ENCODE measurements at regions not wholly inside any gene's neighbourhood (a gene's known extent, or its start where the extent isn't known, plus 50 kb on each side); places are given as distances from the start of the nearest gene placed in this dataset.

GRCh38 chr9:103522409-103522808, 527.3 kb downstream of the CYLC2 start:
- Histone ChIP-seq H3K27me3 (ENCODE audit: insufficient read depth, low read depth) (no peaks in the 10 kb centered on the region), H3K27ac (no peak overlapping the region), H3K4me2 (no peak overlapping the region), H3K4me1 (replicated peaks; ENCODE audit: insufficient read depth) (no peaks in the 10 kb centered on the region), H3K79me2 (ENCODE audit: low read depth) (no peaks in the 10 kb centered on the region), H3K36me3 (ENCODE audit: low read depth) (no peaks in the 10 kb centered on the region), H3K9me2 (ENCODE audit: insufficient read depth) (no peaks in the 10 kb centered on the region; the same call in 1 of the 2 replicates), H3K4me3 (no peak overlapping the region), H3K9me3 (ENCODE audit: insufficient read depth, low read depth) (no peaks in the 10 kb centered on the region), H3F3A (ENCODE audit: insufficient read depth, low read depth) (no peaks in the 10 kb centered on the region), H2AFZ (no peak overlapping the region), H4K20me1 (ENCODE audit: insufficient read depth) (no peaks in the 10 kb centered on the region)
- DNase-seq = no peak
- TF ChIP-seq EZH2 (IDR thresholded peaks at IDR 0.05; ENCODE audit: low read depth) (no peak), CTCF (conservative IDR thresholded peaks at IDR 0.05) (no peak)
- ChIA-PET POLR2A (ENCODE audit: unreplicated experiment) (no interaction called here), CTCF (no interaction called here)
- no TSS peak for BruUV-seq (replicated peaks)
- intact Hi-C loops (cut with micrococcal nuclease; ENCODE audit: unreplicated experiment) = no loop called here

GRCh38 chr9:103530934-103531333, 535.8 kb downstream of the CYLC2 start:
- no peaks in the 10 kb centered on the region for H3K27me3 ChIP-seq (ENCODE audit: insufficient read depth, low read depth)
- TF ChIP-seq EZH2 (IDR thresholded peaks at IDR 0.05; ENCODE audit: low read depth) (no peak), CTCF (conservative IDR thresholded peaks at IDR 0.05) (no peak)
- no peak overlapping the region for H3K4me2 ChIP-seq
- H3K79me2 ChIP-seq (ENCODE audit: low read depth) = no peaks in the 10 kb centered on the region
- no peaks in the 10 kb centered on the region for H3K9me3 ChIP-seq (ENCODE audit: insufficient read depth, low read depth)
- H3K36me3 ChIP-seq (ENCODE audit: low read depth) = no peaks in the 10 kb centered on the region
- no peak overlapping the region for H2AFZ ChIP-seq
- no peak for DNase-seq
- ChIA-PET CTCF (no interaction called here), POLR2A (ENCODE audit: unreplicated experiment) (no interaction called here)
- no peak overlapping the region for H3K4me3 ChIP-seq
- no peaks in the 10 kb centered on the region for H4K20me1 ChIP-seq (ENCODE audit: insufficient read depth)
- no peaks in the 10 kb centered on the region for H3K9me2 ChIP-seq (ENCODE audit: insufficient read depth)
- no TSS peak for BruUV-seq (replicated peaks)
- H3F3A ChIP-seq (ENCODE audit: insufficient read depth, low read depth) = no peaks in the 10 kb centered on the region
- H3K4me1 ChIP-seq (replicated peaks; ENCODE audit: insufficient read depth) = no peaks in the 10 kb centered on the region
- intact Hi-C loops (cut with micrococcal nuclease; ENCODE audit: unreplicated experiment) = no loop called here
- no peak overlapping the region for H3K27ac ChIP-seq

DNA sequence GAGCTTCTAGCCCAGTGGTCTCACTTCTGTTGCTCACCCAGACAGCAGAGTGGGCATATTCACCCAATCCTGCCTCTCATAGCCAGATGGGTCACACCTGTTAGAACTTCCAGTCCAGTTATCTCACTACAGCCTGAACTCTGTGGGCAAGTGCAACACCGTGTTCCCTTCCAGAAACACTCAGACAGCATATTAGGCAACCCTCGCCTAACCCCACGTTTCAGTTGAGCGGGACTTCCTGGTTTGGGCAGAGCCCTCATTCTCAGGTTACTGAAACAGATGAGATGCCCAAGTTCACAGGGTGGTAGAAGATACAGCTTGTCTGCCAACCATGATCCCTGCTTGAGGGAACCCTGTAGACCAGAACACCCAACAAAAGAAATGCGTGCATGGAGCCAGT, 538.2 kb downstream of the CYLC2 start:
- no TSS peak for BruUV-seq (replicated peaks)
- POLR2A ChIA-PET (ENCODE audit: unreplicated experiment) = no interaction called here

More for the DNA sequence above, 538.2 kb downstream of the CYLC2 start:
- DNase-seq = no peak
- no peaks in the 10 kb centered on the region for H3K36me3 ChIP-seq (ENCODE audit: low read depth)
- TF ChIP-seq EZH2 (IDR thresholded peaks at IDR 0.05; ENCODE audit: low read depth) (no peak), CTCF (conservative IDR thresholded peaks at IDR 0.05) (no peak)
- H3K27me3 ChIP-seq (ENCODE audit: insufficient read depth, low read depth) = no peaks in the 10 kb centered on the region
- H4K20me1 ChIP-seq (ENCODE audit: insufficient read depth) = no peaks in the 10 kb centered on the region
- no peaks in the 10 kb centered on the region for H3K9me2 ChIP-seq (ENCODE audit: insufficient read depth)
- no peak overlapping the region for H3K27ac ChIP-seq
- H2AFZ ChIP-seq = no peak overlapping the region
- intact Hi-C loops (cut with micrococcal nuclease; ENCODE audit: unreplicated experiment) = no loop called here
- H3K9me3 ChIP-seq (ENCODE audit: insufficient read depth, low read depth) = no peaks in the 10 kb centered on the region
- H3K4me2 ChIP-seq = no peak overlapping the region
- H3F3A ChIP-seq (ENCODE audit: insufficient read depth, low read depth) = no peaks in the 10 kb centered on the region
- no peak overlapping the region for H3K4me3 ChIP-seq
- CTCF ChIA-PET = no interaction called here
- H3K4me1 ChIP-seq (replicated peaks; ENCODE audit: insufficient read depth) = no peaks in the 10 kb centered on the region
- H3K79me2 ChIP-seq (ENCODE audit: low read depth) = no peaks in the 10 kb centered on the region

Data from PC-9 (cell line).